OCI-LY1 (cell line): ENCODE measurements at regions not wholly inside any gene's neighbourhood (a gene's known extent, or its start where the extent isn't known, plus 50 kb on each side); places are given as distances from the start of the nearest gene placed in this dataset.

ENCODE experiments used
- H2AFZ ChIP-seq: fragments of 200-600 bp; sonication (generic), shearing (Covaris generic); 2 replicates; pipeline ENCODE4 v1.6.0; 2014; ENCODE audit warnings: antibody characterized with exemption, mild to moderate bottlenecking, low read length
- H3F3A ChIP-seq: fragments of 200-600 bp; sonication (generic), shearing (Covaris generic); 2 replicates; pipeline ENCODE4 v1.6.0; 2014; ENCODE audit warnings: mild to moderate bottlenecking, antibody characterized with exemption, low read length, moderate library complexity; ENCODE audit not compliant: insufficient read depth
- H3K27ac ChIP-seq: fragments of 200-600 bp; sonication (generic); 2 replicates; pipeline ENCODE4 v1.5.1; 2014; ENCODE audit warnings: low read length, mixed run types, mild to moderate bottlenecking, low read depth; ENCODE audit not compliant: poor library complexity, severe bottlenecking
- H3K27me3 ChIP-seq: fragments of 200-600 bp; sonication (generic); 2 replicates; pipeline ENCODE4 v1.6.0; 2014; ENCODE audit warnings: antibody characterized with exemption, mild to moderate bottlenecking, low read length, moderate library complexity; ENCODE audit not compliant: insufficient read depth
- H3K36me3 ChIP-seq: fragments of 200-600 bp; sonication (generic); 2 replicates; pipeline ENCODE4 v1.6.1; 2014; ENCODE audit warnings: mild to moderate bottlenecking, antibody characterized with exemption, low read length, moderate library complexity, mixed read lengths; ENCODE audit not compliant: insufficient read depth
- H3K4me1 ChIP-seq: fragments of 200-600 bp; sonication (generic); 2 replicates; pipeline ENCODE4 v1.5.1; 2014; ENCODE audit warnings: mild to moderate bottlenecking, low read length, moderate library complexity; ENCODE audit not compliant: insufficient read depth, severe bottlenecking
- H3K4me2 ChIP-seq: fragments of 200-600 bp; sonication (generic), shearing (Covaris generic); 2 replicates; pipeline ENCODE4 v1.6.1; 2014; ENCODE audit warnings: low read length
- H3K4me3 ChIP-seq: fragments of 200-600 bp; sonication (generic); 2 replicates; pipeline ENCODE4 v1.5.1; 2014; ENCODE audit warnings: low read length, low read depth, mild to moderate bottlenecking, mixed read lengths; ENCODE audit not compliant: poor library complexity, severe bottlenecking
- H3K79me2 ChIP-seq: fragments of 200-600 bp; shearing (Covaris generic); 2 replicates; pipeline ENCODE4 v1.6.1; 2016; ENCODE audit warnings: mixed run types, low read length, mixed read lengths; ENCODE audit not compliant: insufficient read depth
- H3K9ac ChIP-seq: fragments of 200-600 bp; sonication (generic), shearing (Covaris generic); 2 replicates; pipeline ENCODE4 v1.6.1; 2014; ENCODE audit warnings: mild to moderate bottlenecking, low read length, mixed read lengths
- H3K9me2 ChIP-seq: fragments of 200-600 bp; sonication (generic), shearing (Covaris generic); 2 replicates; pipeline ENCODE4 v1.6.1; 2014; ENCODE audit warnings: low read depth, mild to moderate bottlenecking, low read length, mixed read lengths
- H3K9me3 ChIP-seq: fragments of 200-600 bp; shearing (Covaris generic); 2 replicates; pipeline ENCODE4 v1.6.1; 2014; ENCODE audit warnings: low read length, mixed read lengths
- H4K20me1 ChIP-seq: fragments of 200-600 bp; sonication (generic), shearing (Covaris generic); 2 replicates; pipeline ENCODE4 v1.6.0; 2016; ENCODE audit warnings: mild to moderate bottlenecking, low read length; ENCODE audit not compliant: insufficient read depth
- CTCF ChIP-seq: fragments of 200-600 bp; sonication (generic), shearing (Covaris generic); IDR thresholded peaks from 2 replicates; pipeline ENCODE4 v1.5.1; 2017; ENCODE audit warnings: mild to moderate bottlenecking, antibody characterized with exemption, low read length, moderate library complexity, mixed read lengths
- EZH2 ChIP-seq: fragments of 200-600 bp; sonication (generic), shearing (Covaris generic); IDR thresholded peaks from 2 replicates; pipeline ENCODE4 v1.8.0; 2017; ENCODE audit warnings: borderline replicate concordance, mixed run types, mild to moderate bottlenecking, antibody characterized with exemption, low read length, moderate library complexity, mixed read lengths

GRCh38 chr12:42761086-42761485 is 171.5 kb upstream of the PRICKLE1 start:
- Histone ChIP-seq H2AFZ (no peak overlapping the region), H3K79me2 (no peaks in the 10 kb centered on the region), H3F3A (no peaks in the 10 kb centered on the region), H3K9ac (no peak overlapping the region), H3K4me2 (no peak overlapping the region), H3K9me3 (no peaks in the 10 kb centered on the region), H3K4me3 (no peak overlapping the region), H3K9me2 (no peaks in the 10 kb centered on the region), H3K27ac (no peak overlapping the region), H4K20me1 (no peaks in the 10 kb centered on the region), H3K36me3 (no peaks in the 10 kb centered on the region), H3K27me3 (no peaks in the 10 kb centered on the region), H3K4me1 (no peaks in the 10 kb centered on the region)
- no peak for TF ChIP-seq CTCF

- Histone ChIP-seq H3K4me2 (no peak overlapping the region), H3K9me3 (no peaks in the 10 kb centered on the region), H2AFZ (no peak overlapping the region), H3K9ac (no peak overlapping the region), H3K9me2 (no peaks in the 10 kb centered on the region), H3F3A (no peaks in the 10 kb centered on the region), H3K79me2 (no peaks in the 10 kb centered on the region), H3K27me3 (no peaks in the 10 kb centered on the region), H4K20me1 (no peaks in the 10 kb centered on the region), H3K4me1 (no peaks in the 10 kb centered on the region), H3K36me3 (no peaks in the 10 kb centered on the region), H3K27ac (no peak overlapping the region), H3K4me3 (no peak overlapping the region)
- TF ChIP-seq CTCF (no peak), EZH2 (no peak)
These were observed 171.0 kb upstream of the PRICKLE1 start for GRCh38 chr12:42760550-42760949.

GRCh38 chr12:42759622-42760273 is 170.2 kb upstream of the PRICKLE1 start:
- H3K9me3 ChIP-seq: no peaks in the 10 kb centered on the region

More at GRCh38 chr12:42759622-42760273, 170.2 kb upstream of the PRICKLE1 start:
- no peaks in the 10 kb centered on the region for H3K79me2 ChIP-seq
- no peaks in the 10 kb centered on the region for H3K27me3 ChIP-seq
- H3K4me2 ChIP-seq: no peak overlapping the region
- no peaks in the 10 kb centered on the region for H3F3A ChIP-seq
- H3K9me2 ChIP-seq: no peaks in the 10 kb centered on the region
- H3K9ac ChIP-seq: no peak overlapping the region
- H4K20me1 ChIP-seq: no peaks in the 10 kb centered on the region
- no peaks in the 10 kb centered on the region for H3K36me3 ChIP-seq
- H3K27ac ChIP-seq: no peak overlapping the region
- TF ChIP-seq EZH2: no peak
- no peak for TF ChIP-seq CTCF
- no peaks in the 10 kb centered on the region for H3K4me1 ChIP-seq
- H3K4me3 ChIP-seq: no peak overlapping the region
- H2AFZ ChIP-seq: no peak overlapping the region
